ENCODE measurements at regions not wholly inside any gene's neighbourhood (a gene's known extent, or its start where the extent isn't known, plus 50 kb on each side); places are given as distances from the start of the nearest gene placed in this dataset.
A peak's percentile ranks its signal among the peaks of the same experiment; 100 is the strongest.
"Not testable (repeated sequence)": the region's sequence is repeated elsewhere in the genome, so short reads cannot be mapped to it uniquely, and the experiment has no call there.

DNA sequence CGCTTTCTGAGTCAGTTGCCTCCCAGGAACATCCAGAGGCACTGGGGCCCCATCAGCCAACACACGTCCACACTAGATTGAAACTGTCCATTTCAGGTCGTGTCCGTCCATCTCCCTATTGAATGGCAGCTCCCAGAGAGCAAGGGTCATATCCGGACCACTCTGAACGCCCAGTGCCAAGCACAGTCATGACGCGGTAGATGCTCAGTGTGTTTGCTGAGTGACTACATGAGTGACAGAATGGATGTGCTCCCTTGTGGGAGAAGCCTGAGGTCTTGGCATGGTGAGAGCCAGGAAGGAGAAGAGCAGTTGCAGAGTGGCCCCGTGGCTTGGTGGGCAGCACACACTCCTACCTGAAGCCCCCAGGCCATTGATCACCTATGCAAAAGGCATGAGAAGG is 92.5 kb upstream of the CUX1 start:
- Histone ChIP-seq H3K9me3 (peaks cover 0 to 9% (median 0%) of the 10 kb centered on the region in 11 donors), H3K4me1 (peaks cover 0 to 14% (median 0%) of the 10 kb centered on the region in 9 donors), H3K4me3 (no peak overlapping the region), H3K36me3 (no peaks in the 10 kb centered on the region), H3K27ac (no peak overlapping the region), H3K27me3 (peaks cover 0 to 10% (median 0%) of the 10 kb centered on the region in 7 donors)
- TF ChIP-seq, protein P1, sequence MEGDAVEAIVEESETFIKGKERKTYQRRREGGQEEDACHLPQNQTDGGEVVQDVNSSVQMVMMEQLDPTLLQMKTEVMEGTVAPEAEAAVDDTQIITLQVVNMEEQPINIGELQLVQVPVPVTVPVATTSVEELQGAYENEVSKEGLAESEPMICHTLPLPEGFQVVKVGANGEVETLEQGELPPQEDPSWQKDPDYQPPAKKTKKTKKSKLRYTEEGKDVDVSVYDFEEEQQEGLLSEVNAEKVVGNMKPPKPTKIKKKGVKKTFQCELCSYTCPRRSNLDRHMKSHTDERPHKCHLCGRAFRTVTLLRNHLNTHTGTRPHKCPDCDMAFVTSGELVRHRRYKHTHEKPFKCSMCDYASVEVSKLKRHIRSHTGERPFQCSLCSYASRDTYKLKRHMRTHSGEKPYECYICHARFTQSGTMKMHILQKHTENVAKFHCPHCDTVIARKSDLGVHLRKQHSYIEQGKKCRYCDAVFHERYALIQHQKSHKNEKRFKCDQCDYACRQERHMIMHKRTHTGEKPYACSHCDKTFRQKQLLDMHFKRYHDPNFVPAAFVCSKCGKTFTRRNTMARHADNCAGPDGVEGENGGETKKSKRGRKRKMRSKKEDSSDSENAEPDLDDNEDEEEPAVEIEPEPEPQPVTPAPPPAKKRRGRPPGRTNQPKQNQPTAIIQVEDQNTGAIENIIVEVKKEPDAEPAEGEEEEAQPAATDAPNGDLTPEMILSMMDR (IDR thresholded peaks at IDR 0.05), result no peak
- intact Hi-C loops (cut with DNase I), result no loop called here
- no peak for ATAC-seq
- 88 to 93% methylated on average over 9 of the region's 9 CpGs for WGBS, 2 donors
- DNase-seq, result no peak

DNA sequence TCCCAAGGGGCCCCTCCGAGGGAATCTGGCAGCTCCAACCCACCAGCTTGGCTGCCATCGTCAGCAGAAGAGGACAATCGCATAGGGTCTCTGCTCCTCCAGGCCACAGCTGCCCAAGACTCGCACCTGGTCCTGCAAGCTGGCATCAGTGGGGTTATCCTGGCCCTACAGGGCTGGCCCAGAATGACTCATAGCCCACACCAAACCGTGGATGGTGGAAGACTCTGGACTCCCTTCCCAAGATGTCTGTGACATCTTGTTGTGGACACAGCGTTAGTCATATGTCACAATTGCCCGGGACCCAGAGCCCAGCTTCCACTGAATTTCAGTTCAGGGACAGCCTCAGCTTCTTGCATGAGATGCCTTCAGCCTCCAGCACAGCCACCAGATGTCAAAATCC is 91.5 kb upstream of the CUX1 start:
- H3K9me3 ChIP-seq, result peaks cover 0 to 9% (median 0%) of the 10 kb centered on the region in 11 donors
- no peaks in the 10 kb centered on the region for H3K36me3 ChIP-seq
- intact Hi-C loops (cut with DNase I), result no loop called here
- no peak overlapping the region for H3K27ac ChIP-seq
- ATAC-seq (no peak), DNase-seq (no peak)
- peaks cover 0 to 13% (median 0%) of the 10 kb centered on the region in 7 donors for H3K27me3 ChIP-seq
- peaks cover 0 to 14% (median 0%) of the 10 kb centered on the region in 9 donors for H3K4me1 ChIP-seq
- WGBS, 2 donors, result 61 to 65% methylated on average over 7 of the region's 7 CpGs
- H3K4me3 ChIP-seq, result no peak overlapping the region
- TF ChIP-seq, protein P1 (IDR thresholded peaks at IDR 0.05), result no peak

DNA sequence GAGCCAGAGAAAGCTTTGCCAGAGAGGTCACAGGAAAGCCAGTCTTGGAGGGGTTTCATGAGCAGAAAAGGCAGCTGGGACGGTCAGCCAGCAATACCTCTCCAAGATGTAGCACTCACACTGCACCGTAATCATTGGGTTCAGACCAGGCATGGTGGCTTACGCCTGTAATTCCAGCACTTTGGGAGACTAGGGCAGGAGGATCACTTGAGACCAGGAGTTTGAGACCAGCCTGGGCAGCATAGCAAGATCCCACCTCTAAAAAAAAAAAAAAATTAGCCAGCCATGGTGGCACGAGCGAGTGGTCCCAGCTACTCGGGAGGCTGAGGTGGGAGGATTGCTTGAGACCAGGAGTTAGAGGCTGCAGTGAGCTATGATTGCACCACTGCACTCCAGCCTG is 90.2 kb upstream of the CUX1 start:
- H3K36me3 ChIP-seq, result no peaks in the 10 kb centered on the region
- no peak overlapping the region for H3K27ac ChIP-seq
- H3K4me1 ChIP-seq, result peaks cover 0 to 14% (median 0%) of the 10 kb centered on the region in 9 donors
- TF ChIP-seq, protein P1 (IDR thresholded peaks at IDR 0.05), result no peak
- WGBS, 2 donors, result 91 to 96% methylated on average over 6 of the region's 6 CpGs
- peaks cover 0 to 9% (median 0%) of the 10 kb centered on the region in 11 donors for H3K9me3 ChIP-seq
- no peak overlapping the region for H3K4me3 ChIP-seq
- H3K27me3 ChIP-seq, result peaks cover 0 to 14% (median 0%) of the 10 kb centered on the region in 7 donors
- DNase-seq (no peak), ATAC-seq (no peak)
- intact Hi-C loops (cut with DNase I), result no loop called here

DNA sequence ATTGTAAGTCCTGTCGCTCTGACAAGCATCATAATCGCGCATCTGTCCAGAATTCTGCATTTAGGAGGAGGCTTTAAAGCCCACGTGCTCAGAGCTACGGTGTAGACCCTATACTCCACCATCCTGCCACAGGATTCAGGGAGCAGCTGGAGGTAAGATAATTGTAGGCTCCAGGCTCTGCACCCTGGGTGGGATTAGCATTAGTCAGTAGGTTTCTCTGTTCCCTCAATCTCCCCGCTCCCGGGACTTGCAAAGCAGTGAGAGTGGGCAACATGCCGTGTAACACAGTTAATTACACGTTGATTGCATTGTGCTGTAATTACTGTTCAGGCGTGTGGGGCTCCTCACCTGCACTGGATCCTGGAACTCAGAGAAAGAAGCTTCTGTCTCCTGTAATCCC is 89.3 kb upstream of the CUX1 start:
- no peak overlapping the region for H3K27ac ChIP-seq
- DNase-seq, result no peak
- H3K36me3 ChIP-seq, result no peaks in the 10 kb centered on the region
- H3K4me3 ChIP-seq, result no peak overlapping the region
- no peak for ATAC-seq
- 81 to 82% methylated on average over 10 of the region's 10 CpGs for WGBS, 2 donors
- H3K9me3 ChIP-seq, result peaks cover 0 to 9% (median 0%) of the 10 kb centered on the region in 11 donors
- H3K27me3 ChIP-seq, result peaks cover 0 to 14% (median 0%) of the 10 kb centered on the region in 7 donors
- intact Hi-C loops (cut with DNase I), result no loop called here
- TF ChIP-seq, protein P1 (IDR thresholded peaks at IDR 0.05), result no peak
- H3K4me1 ChIP-seq, result peaks cover 0 to 15% (median 1%) of the 10 kb centered on the region in 9 donors

DNA sequence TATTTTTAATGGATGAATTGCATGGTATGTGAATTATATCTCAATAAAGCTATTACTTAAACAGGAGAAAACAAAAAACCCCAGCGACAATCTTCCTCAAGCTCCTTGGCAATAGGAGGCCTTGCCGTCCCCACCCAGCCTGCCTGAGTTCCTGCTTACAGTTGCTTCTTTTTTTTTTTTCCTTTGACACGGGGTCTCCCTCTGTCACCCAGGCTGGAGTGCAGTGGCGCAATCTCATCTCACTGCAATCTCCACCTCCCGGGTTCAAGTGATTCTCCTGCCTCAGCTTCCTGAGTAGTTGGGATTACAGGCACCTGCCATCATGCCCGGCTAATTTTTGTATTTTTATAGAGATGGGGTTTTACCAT is 88.6 kb upstream of the CUX1 start:
- 72 to 76% methylated on average over 6 of the region's 6 CpGs for WGBS, 2 donors
- H3K36me3 ChIP-seq; H3K9me3 ChIP-seq; DNase-seq; ATAC-seq; H3K4me3 ChIP-seq; intact Hi-C loops (cut with DNase I): not testable (repeated sequence)
- H3K27ac ChIP-seq, result peak overlapping the region in 1 of 10 donors; percentile 3
- H3K4me1 ChIP-seq, result peaks cover 0 to 22% (median 8%) of the 10 kb centered on the region in 9 donors
- peaks cover 0 to 14% (median 0%) of the 10 kb centered on the region in 7 donors for H3K27me3 ChIP-seq
